Dendritic cell treated with granulocyte-macrophage colony-stimulating factor and Interleukin-4, amounts not matched to agents 40 ng/mL and 50 ng/mL, for 4 days (primary cell): ENCODE measurements at regions not wholly inside any gene's neighbourhood (a gene's known extent, or its start where the extent isn't known, plus 50 kb on each side); places are given as distances from the start of the nearest gene placed in this dataset.
"Not testable (repeated sequence)": the region's sequence is repeated elsewhere in the genome, so short reads cannot be mapped to it uniquely, and the experiment has no call there.

ENCODE experiments used
- H3K27ac Mint-ChIP-seq: one replicate; pipeline ENCODE4 v1.8.0; 2022; ENCODE audit warnings: mild to moderate bottlenecking, mixed read lengths
- H3K27me3 Mint-ChIP-seq: one replicate; pipeline ENCODE4 v1.8.0; 2022; ENCODE audit warnings: mild to moderate bottlenecking, mixed read lengths
- H3K36me3 Mint-ChIP-seq: one replicate; pipeline ENCODE4 v1.8.0; 2022; ENCODE audit warnings: low read depth, mixed read lengths
- H3K4me1 Mint-ChIP-seq: one replicate; pipeline ENCODE4 v1.8.0; 2022; ENCODE audit warnings: low read depth, mixed read lengths
- H3K4me3 Mint-ChIP-seq: one replicate; pipeline ENCODE4 v1.8.0; 2022; ENCODE audit warnings: mild to moderate bottlenecking, moderate library complexity, mixed read lengths
- H3K9me3 Mint-ChIP-seq: one replicate; pipeline ENCODE4 v1.8.0; 2022; ENCODE audit warnings: mixed read lengths
- intact Hi-C: fragments of 100-400 bp; cut with micrococcal nuclease; formaldehyde crosslinking; loops from one replicate; pipeline ENCODE4 v1.15.0; 2022

- intact Hi-C loops, result no loop called here
- H3K27ac Mint-ChIP-seq, result no peak overlapping the region
- peaks cover 7% of the 10 kb centered on the region for H3K4me1 Mint-ChIP-seq
- no peaks in the 10 kb centered on the region for H3K27me3 Mint-ChIP-seq
- no peaks in the 10 kb centered on the region for H3K36me3 Mint-ChIP-seq
- H3K4me3 Mint-ChIP-seq, result no peak overlapping the region
- H3K9me3 Mint-ChIP-seq, result no peaks in the 10 kb centered on the region
These were observed 141.6 kb upstream of the ZNF608 start for GRCh38 chr5:124888050-124888506.

DNA sequence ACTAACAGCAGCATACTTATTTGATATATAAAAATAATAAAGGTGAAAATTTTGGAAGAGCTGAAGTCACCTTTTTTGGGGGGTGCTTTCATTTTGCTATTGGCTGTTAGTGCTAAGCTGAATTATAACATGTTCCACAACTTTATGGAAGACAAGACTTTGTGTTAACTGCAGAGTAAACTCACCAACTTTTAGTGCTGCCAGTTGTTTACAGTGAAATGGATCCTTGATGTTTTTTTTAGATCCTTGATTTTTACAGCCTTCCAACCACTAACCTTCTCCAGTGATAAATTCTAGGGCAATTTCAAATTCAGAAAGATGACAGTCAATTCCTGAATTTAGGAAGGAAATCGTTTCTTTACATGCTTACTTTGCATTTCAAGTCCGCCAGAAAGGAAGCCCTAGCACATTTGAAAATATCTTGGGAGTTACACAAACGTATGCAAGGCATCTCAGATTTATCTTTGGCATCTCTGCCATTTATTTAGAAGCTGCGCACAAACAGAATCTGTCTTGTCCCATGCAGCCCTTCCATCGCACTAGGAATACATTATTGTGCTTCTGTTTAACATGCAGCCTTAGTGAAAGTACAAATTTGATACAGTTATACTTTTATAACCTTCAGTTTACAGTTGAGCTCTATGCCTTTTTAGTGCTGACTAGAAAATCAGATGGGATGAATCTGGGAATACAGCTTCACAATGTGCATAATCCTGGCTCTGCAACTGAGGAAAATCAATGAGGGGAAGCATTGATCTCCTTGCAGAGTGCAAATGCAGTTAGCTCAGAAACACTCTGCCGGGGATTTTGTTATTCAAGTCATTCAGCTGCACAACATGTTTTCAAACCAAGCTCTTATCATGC is 142.4 kb upstream of the ZNF608 start:
- Mint-ChIP-seq H3K36me3 (no peaks in the 10 kb centered on the region), H3K27me3 (no peaks in the 10 kb centered on the region), H3K27ac (no peak overlapping the region), H3K4me1 (peaks cover 7% of the 10 kb centered on the region), H3K4me3 (no peak overlapping the region), H3K9me3 (no peaks in the 10 kb centered on the region)
- intact Hi-C loops, result no loop called here

GRCh38 chr5:124889486-124889825 is 143.0 kb upstream of the ZNF608 start:
- intact Hi-C loops, result no loop called here
- H3K27me3 Mint-ChIP-seq, result no peaks in the 10 kb centered on the region
- H3K36me3 Mint-ChIP-seq, result no peaks in the 10 kb centered on the region
- no peaks in the 10 kb centered on the region for H3K9me3 Mint-ChIP-seq
- no peak overlapping the region for H3K4me3 Mint-ChIP-seq
- peaks cover 7% of the 10 kb centered on the region for H3K4me1 Mint-ChIP-seq
- no peak overlapping the region for H3K27ac Mint-ChIP-seq

DNA sequence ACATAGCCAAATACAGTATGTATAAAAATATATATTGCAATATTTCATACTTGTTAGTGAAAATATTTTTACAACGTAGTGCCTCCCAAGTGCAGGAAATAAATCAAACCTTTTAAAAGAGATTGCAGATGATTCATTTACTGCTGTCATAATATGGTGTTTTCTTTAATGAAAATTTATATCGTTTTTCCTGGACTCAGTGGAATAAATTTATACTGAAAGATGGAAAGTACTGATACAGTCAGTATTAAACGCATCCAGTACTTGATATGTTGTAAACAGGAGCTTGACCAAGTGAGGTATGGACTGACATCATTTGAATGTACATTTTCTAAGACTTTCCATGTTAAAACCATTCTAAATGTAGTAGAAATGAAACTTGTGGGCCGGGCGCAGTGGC is 143.4 kb upstream of the ZNF608 start:
- H3K9me3 Mint-ChIP-seq, result no peaks in the 10 kb centered on the region
- no peaks in the 10 kb centered on the region for H3K27me3 Mint-ChIP-seq
- H3K27ac Mint-ChIP-seq, result no peak overlapping the region
- H3K4me1 Mint-ChIP-seq, result peaks cover 7% of the 10 kb centered on the region
- no peaks in the 10 kb centered on the region for H3K36me3 Mint-ChIP-seq
- H3K4me3 Mint-ChIP-seq, result no peak overlapping the region
- intact Hi-C loops, result no loop called here

DNA sequence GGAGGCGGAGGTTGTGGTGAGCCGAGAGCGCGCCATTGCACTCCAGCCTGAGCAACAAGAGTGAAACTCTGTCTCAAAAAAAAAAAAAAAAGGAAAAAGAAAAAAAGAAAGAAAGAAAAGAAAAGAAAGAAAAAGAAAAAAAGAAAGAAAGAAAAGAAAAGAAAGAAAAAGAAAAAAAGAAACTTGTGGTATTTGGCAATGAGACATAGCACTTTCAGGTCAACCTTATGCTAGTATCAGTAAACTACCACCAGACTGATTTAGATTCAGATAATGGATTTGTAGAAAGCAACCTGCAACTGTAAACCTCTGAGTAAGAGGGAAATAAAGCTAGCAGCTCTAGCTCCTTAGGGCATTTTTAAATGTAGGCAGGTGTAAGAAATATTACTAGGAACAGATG is 144.0 kb upstream of the ZNF608 start:
- H3K27me3 Mint-ChIP-seq, H3K36me3 Mint-ChIP-seq: not testable (repeated sequence)

DNA sequence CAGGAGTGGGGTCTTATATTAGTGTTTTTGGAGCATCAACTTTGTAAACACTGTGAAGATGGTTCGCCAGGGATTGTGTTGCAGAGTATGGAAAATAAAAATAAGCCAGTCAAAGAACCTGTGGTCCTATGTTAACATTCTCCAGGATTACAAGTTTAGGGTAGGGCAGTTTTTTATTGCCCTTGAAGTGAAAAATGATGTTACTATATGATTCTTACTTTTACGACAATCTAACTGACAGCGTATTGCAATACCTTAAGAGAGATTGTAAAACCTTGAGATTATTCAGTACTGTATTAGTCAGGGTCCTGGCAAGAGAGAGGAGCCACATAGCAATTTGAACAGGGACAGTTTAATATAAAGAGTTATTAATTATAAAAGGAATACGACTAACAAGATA is 144.7 kb upstream of the ZNF608 start:
- Mint-ChIP-seq H3K27me3 (no peaks in the 10 kb centered on the region), H3K27ac (no peak overlapping the region), H3K4me1 (peaks cover 7% of the 10 kb centered on the region)

More for the DNA sequence above, 144.0 kb upstream of the ZNF608 start:
- intact Hi-C loops, H3K4me1 Mint-ChIP-seq, H3K27ac Mint-ChIP-seq, H3K9me3 Mint-ChIP-seq, H3K4me3 Mint-ChIP-seq: not testable (repeated sequence)

GRCh38 chr5:124892185-124892848 is 145.9 kb upstream of the ZNF608 start:
- peaks cover 7% of the 10 kb centered on the region for H3K4me1 Mint-ChIP-seq
- intact Hi-C loops, result no loop called here
- no peaks in the 10 kb centered on the region for H3K36me3 Mint-ChIP-seq
- no peak overlapping the region for H3K27ac Mint-ChIP-seq
- no peak overlapping the region for H3K4me3 Mint-ChIP-seq
- no peaks in the 10 kb centered on the region for H3K27me3 Mint-ChIP-seq
- no peaks in the 10 kb centered on the region for H3K9me3 Mint-ChIP-seq

More for the DNA sequence above, 144.7 kb upstream of the ZNF608 start:
- intact Hi-C loops, result no loop called here
- H3K36me3 Mint-ChIP-seq, result no peaks in the 10 kb centered on the region
- H3K4me3 Mint-ChIP-seq, result no peak overlapping the region
- no peaks in the 10 kb centered on the region for H3K9me3 Mint-ChIP-seq

GRCh38 chr5:124894541-124894940 is 148.1 kb upstream of the ZNF608 start:
- Mint-ChIP-seq H3K4me1 (no peaks in the 10 kb centered on the region), H3K4me3 (no peak overlapping the region), H3K27me3 (no peaks in the 10 kb centered on the region), H3K9me3 (no peaks in the 10 kb centered on the region), H3K36me3 (no peaks in the 10 kb centered on the region), H3K27ac (no peak overlapping the region)
- intact Hi-C loops, result no loop called here

GRCh38 chr5:124895236-124895635 is 148.8 kb upstream of the ZNF608 start:
- H3K4me3 Mint-ChIP-seq, result no peak overlapping the region
- intact Hi-C loops, result no loop called here
- peaks cover 2% of the 10 kb centered on the region for H3K4me1 Mint-ChIP-seq
- H3K27me3 Mint-ChIP-seq, result no peaks in the 10 kb centered on the region
- H3K27ac Mint-ChIP-seq, result no peak overlapping the region
- no peaks in the 10 kb centered on the region for H3K9me3 Mint-ChIP-seq
- no peaks in the 10 kb centered on the region for H3K36me3 Mint-ChIP-seq

DNA sequence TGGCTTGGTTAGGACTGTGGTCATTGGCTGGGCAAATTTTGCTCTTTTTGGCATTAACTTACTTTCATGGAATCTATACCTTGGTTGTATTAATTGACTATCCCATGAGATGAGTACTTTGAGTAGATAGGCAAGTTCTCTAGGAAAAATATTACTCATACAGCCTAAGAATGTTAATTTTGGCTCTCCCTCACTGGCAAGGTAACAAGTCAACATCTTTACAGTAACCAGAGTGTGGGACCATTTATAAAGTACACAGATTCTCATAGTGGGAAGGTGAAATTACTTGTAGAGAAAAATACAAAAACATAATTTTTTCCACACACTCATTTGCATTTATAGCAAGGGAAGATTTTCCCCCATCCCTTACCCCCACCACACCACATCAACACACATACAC is 154.6 kb upstream of the ZNF608 start:
- intact Hi-C loops, result no loop called here
- H3K27ac Mint-ChIP-seq, result no peak overlapping the region
- H3K9me3 Mint-ChIP-seq, result no peaks in the 10 kb centered on the region
- no peak overlapping the region for H3K4me3 Mint-ChIP-seq
- no peaks in the 10 kb centered on the region for H3K36me3 Mint-ChIP-seq
- no peaks in the 10 kb centered on the region for H3K27me3 Mint-ChIP-seq
- peaks cover 28% of the 10 kb centered on the region for H3K4me1 Mint-ChIP-seq

DNA sequence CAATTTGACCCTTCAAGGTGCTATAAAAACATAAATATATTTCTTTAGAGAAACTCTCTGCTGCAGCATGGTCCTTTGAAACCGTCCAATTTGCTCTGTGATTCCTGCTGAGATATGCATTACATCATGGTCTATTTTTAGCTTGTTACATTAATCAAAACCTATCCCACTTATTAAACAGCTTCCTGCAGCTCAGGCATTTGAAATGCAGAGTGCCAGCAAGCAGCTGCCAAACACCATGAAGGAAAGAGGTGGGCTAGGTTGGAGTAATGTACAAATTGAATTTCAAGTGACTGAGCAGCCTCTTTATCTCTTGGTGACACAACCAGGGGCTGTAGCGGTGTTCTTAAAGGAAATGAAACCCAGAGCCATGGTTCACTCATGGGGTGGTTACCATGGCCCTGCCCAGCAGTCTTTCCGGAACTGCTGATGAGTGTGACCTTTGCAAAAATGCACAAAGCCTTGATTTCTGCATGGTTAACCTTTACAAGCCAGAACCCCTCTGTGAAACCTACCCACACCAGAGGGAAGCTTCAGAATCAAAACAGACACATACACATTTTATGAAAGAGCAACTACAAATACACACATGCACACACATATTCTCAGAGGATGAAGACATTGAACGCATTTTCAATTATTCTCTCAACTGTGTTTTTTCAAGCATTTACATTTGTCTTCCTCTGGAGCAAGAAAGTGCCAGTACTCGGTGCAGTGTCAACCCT is 155.8 kb upstream of the ZNF608 start:
- Mint-ChIP-seq H3K36me3 (no peaks in the 10 kb centered on the region), H3K4me3 (no peak overlapping the region), H3K9me3 (no peaks in the 10 kb centered on the region), H3K4me1 (peaks cover 35% of the 10 kb centered on the region), H3K27ac (no peak overlapping the region), H3K27me3 (no peaks in the 10 kb centered on the region)
- intact Hi-C loops, result no loop called here

- H3K4me3 Mint-ChIP-seq, result no peak overlapping the region
These were observed 159.1 kb upstream of the ZNF608 start for GRCh38 chr5:124905256-124906130.

DNA sequence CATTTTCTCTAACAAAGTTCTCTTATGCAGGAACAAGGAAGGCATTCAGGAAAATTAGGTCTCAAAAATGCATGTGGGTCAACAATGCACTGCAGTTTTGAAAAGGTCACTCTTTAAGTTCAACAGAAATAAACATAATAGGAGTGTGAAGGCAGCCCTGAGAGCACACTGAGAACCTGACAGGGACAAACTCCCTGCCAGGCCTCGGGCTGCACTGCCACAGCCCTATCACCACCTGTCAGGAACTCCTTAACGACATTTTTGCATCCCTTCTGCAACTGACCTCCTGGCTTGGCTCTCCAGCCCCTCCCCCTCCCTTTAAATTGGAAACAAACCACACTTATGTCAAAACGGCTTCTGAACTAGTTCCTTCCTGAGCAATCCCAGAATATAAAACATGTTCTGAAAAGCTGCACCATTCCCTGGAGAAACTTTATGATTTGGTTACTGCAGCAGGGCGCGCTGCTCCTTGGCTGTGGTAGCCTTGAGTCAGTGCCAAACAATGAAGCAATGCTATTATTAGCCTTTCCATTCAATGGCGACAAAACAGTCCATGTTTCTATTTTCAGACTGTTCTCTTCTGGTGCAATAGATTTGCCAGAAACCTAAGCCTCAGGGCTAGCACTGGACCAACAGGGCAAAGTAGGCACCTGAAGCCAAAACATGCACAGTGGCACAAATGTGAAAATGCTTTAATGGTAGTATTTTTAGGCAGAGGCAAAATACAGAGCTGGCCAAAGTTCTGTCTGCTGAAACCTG is 160.1 kb upstream of the ZNF608 start:
- Mint-ChIP-seq H3K9me3 (no peaks in the 10 kb centered on the region), H3K27ac (no peak overlapping the region), H3K4me3 (no peak overlapping the region)

More at GRCh38 chr5:124905256-124906130, 159.1 kb upstream of the ZNF608 start:
- no peak overlapping the region for H3K27ac Mint-ChIP-seq
- intact Hi-C loops, result no loop called here
- no peaks in the 10 kb centered on the region for H3K27me3 Mint-ChIP-seq
- H3K4me1 Mint-ChIP-seq, result peaks cover 53% of the 10 kb centered on the region
- H3K9me3 Mint-ChIP-seq, result no peaks in the 10 kb centered on the region
- no peaks in the 10 kb centered on the region for H3K36me3 Mint-ChIP-seq

More for the DNA sequence above, 160.1 kb upstream of the ZNF608 start:
- Mint-ChIP-seq H3K4me1 (peaks cover 56% of the 10 kb centered on the region), H3K36me3 (no peaks in the 10 kb centered on the region), H3K27me3 (no peaks in the 10 kb centered on the region)
- intact Hi-C loops, result no loop called here
